COR-L47 (cell line): ENCODE measurements at regions not wholly inside any gene's neighbourhood (a gene's known extent, or its start where the extent isn't known, plus 50 kb on each side); places are given as distances from the start of the nearest gene placed in this dataset.

ENCODE experiments used
- DNase-seq: peaks from one replicate; lab custom pipeline; 2025; lab: John Stamatoyannopoulos, UW

GRCh38 chr3:182717216-182717615 is 76.1 kb upstream of the ATP11B start:
- no peak for DNase-seq

DNA sequence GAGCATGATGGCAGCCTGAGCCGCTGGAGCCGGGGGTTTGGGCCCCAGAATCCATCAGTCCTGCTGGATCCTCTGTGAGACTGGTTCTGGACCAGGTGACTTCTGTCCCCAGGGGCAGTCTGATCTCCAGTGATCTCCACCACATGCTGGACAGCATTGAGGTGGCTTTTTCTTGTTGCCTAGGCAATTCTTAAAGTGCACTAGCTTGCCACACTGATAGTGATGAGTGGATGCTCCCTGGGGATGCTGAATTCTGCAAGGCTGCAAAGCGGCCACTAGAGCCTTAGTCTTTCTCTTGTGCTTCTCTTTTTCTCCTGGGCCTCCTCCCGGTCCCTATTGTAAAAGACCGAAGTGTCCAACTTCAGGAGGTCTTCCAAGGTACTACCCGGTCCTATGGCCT is 70.4 kb upstream of the ATP11B start:
- no peak for DNase-seq

DNA sequence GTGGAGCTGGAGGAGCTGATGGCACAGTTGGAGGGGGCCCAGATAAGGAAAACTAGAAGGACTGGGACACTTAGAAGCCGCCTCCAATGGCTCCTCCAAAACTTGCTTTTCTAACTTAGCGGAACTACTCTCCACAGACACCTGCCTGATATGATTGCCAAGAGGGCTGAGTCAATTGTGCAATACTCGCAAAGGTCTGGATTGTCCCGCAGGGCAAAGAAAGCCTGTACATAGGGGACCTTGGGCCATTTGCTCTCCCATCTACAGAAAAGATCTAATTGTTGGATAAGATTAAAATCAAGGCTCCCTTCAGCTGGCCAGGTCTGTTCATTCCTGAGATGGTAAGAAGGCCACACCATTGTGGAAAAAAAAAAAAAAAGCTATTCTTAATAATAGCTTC is 69.7 kb upstream of the ATP11B start:
- no peak for DNase-seq

DNA sequence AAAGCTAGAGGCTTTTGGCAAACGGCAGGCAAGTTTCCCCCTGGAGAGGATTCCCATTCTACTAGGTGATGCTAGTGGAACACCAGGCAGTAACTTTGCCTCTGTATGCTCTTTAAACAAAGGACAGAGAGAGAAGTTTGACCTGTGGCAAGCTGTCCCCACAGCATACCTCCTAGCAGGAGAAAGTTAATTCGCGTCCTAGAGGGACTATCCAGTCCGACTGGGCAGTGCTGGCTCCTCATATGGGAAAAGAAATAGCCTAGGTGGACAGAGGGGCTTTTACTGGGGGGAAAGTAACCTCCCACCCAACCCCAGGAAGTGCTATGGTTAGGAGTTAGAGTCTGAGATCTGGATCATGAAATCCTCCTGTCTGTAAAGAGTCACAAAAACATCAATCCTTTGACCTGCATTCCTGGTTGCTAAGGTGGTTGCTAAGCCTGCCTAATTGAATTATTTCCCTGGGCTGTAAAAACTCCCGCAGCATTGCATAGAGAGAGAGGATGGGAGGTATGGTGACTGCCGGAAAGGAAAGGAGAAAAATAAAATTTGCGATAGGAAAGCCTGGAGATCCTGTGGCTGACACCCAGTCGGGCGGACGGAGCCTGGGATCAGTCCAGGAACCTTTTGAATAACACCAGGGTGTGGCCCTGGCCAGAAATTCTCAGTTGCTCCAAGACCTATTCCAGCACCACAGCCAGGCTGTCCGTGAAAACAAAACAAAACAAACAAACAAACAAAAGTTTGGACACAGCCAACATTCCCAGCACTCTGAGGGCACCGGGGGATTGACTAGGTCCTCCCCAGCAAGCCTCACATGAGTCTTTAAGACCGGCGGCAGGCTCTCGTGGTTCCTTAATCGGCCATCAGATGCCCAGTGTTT is 67.7 kb upstream of the ATP11B start:
- DNase-seq, result no peak

GRCh38 chr3:182726258-182727142 is 66.8 kb upstream of the ATP11B start:
- no peak for DNase-seq

DNA sequence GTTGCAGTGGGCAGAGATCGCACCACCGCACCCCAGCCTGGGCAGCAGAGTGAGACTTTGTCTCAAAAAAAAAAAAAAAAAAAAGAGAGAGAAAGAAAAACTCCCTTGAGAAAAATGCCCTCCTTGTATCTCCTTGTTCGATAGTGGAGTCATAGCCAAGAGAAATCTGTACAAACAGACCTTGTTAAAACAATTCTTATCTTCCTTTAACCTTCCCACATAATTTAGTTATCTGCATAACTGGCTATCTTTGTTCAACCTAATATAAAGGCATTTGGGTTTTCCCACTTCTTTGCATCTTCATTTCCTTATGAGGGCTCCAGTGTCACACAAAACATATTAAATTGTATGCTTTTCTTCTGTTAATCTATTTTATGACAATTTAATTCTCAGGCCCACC is 65.1 kb upstream of the ATP11B start:
- no peak for DNase-seq

DNA sequence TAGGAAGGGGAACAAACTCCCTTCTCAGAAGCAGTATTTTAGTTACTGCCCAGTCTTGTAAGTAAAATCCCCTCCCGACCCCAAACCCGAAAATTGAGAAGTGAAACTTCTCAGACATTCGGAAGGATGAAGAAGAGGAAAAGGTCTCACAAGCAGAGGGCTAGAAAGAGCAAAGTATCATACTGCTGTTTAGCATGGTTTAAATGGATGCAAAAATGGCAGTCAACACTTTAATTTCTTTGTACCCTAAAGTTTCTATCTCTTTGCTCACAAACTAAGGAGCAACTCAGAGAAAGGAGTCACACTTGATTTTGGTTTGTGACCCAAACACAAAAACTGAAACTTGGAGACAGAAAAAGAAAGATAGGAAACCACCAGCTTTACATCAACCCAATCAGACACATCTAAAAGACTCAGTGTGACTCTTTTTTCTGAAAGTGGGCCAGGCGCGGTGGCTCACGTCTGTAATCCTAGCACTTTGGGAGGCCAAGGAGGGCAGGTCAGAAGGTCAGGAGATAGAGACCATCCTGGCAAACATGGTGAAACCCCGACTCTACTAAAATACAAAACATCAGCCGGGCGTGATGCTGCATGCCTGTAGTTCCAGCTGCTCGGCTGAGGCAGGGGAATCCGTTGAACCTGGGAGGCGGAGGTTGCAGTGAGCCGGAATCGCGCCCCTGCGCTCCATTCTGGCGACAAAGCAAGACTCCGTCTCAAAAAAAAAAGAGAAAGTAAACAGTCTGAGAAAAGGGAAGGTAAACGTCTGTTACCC is 63.2 kb upstream of the ATP11B start:
- no peak for DNase-seq

DNA sequence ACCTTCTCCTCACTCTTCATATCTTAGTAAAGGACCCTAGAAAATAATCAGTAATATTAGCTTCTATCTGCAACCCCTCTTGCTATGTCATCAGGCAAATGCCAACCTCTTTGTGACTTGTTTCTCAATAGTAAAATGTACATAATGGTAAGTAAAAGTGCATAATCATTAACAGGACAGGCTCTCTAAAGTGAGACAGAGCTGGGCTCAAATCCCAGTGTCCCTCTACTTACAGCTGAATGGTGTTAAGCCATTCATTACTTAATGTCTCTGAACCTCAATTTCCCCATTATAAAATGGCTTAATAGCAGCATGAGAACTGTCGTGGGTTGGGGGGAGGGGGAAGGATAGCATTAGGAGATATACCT is 62.6 kb upstream of the ATP11B start:
- no peak for DNase-seq

DNA sequence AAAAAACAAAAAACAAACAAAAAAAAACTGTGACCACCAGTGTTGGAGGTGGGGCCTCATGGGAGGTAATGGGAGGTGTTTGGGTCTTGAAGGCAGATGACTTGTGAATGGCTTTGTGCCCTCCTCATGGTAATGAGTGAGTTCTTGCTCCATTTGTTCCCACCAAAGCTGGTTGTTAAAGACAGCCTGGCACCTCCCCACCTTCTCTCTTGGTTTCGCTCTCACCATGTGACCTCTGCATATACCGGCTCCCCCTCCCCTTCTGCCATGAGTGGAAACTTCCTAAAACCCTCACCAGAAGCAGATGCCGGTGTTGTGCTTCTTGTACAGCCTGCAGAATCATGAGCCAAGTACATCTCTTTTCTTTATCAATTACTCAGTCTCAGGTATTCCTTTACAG is 61.5 kb upstream of the ATP11B start:
- no peak for DNase-seq

- no peak for DNase-seq
These were observed 60.9 kb upstream of the ATP11B start for GRCh38 chr3:182732232-182733015.

DNA sequence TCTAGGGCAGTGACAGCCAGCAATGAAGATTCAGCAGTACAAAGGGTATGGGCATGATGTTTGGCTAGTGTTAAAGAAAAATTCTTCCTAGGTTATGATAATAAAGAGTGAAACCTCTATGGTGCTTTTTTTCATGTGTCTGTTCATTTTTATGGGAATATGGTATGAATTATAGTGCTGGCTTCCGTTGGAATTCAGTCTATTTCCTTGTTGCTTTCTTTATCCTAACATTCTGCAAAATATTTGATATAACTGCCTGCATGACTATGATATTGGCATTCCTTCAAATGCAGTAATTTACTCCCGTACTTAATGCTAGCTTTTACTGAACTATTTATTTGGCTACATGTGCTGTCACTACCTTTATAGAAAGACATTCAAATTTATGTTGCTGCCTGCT is 57.6 kb upstream of the ATP11B start:
- no peak for DNase-seq

GRCh38 chr3:182737825-182738224 is 55.5 kb upstream of the ATP11B start:
- no peak for DNase-seq

DNA sequence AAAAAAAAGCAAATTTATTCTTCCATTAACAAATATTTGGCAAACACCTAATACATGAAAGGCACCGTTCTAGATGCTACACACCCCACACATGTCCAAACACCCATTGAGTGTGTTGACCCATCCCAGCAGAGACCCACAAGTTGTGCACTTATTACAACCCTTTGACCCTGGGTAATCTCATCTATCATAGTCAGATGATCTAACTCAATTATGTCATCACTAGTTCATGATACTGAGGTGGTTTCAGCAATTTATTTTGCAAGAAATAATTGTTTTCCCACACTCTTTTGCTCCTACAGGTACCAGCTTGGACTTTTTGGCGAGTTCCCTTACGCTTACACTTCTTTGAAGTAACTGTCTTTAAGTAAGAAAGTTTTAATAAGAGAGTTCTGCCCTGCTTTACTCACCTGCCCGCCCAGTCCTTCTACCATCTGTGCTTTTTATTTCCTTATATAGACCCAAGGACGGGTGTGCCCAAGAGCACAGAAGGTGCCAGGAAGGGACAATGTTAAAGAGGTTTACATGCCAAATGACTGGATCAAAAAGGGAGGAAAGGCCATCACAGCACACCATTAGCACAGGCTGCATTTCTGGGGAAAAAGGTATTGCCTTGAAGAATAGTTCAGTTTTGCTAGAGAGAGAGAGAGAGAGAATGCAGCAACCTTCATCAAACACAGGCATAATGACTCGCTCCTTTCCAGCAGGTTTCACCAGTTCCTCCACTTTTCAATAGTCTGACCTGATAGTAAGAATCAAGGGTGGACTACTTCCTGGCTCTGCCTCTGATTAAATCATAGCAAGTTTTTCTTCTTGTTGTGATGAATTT is 54.5 kb upstream of the ATP11B start:
- DNase-seq, result no peak

DNA sequence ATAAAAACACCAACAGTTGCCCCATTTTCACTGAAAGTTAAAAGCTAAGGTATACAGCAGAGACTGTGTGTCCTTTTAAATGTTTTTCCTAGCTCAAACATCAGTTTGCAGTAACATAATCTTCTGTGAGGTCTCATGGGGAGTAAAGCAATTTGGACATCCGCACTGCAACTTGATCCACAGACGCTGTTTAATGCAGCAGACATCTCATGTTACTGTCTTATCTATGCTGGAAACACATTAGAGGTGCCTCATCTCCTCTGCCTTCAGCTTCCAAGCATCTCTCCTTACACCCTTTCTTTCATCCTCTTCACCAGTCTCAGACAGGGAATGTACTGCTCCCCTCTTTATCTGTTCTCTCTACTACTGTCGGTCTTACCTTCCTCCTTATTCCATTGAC is 53.7 kb upstream of the ATP11B start:
- no peak for DNase-seq

GRCh38 chr3:182740710-182741109 is 52.6 kb upstream of the ATP11B start:
- DNase-seq, result no peak

- DNase-seq, result no peak
These were observed 52.1 kb upstream of the ATP11B start for GRCh38 chr3:182741214-182741613.
